Pons (tissue), 1 donor: ENCODE measurements at regions not wholly inside any gene's neighbourhood (a gene's known extent, or its start where the extent isn't known, plus 50 kb on each side); places are given as distances from the start of the nearest gene placed in this dataset.
A peak's percentile ranks its signal among the peaks of the same experiment; 100 is the strongest.
"Not testable (repeated sequence)": the region's sequence is repeated elsewhere in the genome, so short reads cannot be mapped to it uniquely, and the experiment has no call there.

Experiments used
- DNase-seq: peaks from one replicate; pipeline ENCODE4 v3.0.0-alpha.2; 2016; ENCODE audit warnings: low spot score

DNA sequence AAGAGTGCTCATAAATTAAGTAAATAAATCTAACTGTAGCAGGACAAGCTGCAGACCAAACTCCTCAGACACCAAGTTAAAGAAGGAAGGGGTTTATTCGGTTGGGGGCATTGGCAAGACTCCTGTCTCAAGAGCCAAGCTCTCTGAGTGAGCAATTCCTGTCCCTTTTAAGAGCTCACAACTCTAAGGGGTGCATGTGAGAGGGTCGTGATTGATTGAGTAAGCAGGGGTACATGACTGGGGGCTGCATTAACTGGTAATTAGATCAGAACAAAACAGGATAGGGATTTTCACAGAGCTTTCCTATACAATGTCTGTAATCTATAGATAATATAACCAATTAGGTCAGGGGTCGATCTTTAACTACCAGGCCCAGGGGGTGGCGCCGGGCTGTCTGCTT is 318.1 kb upstream of the TECRL start:
- not testable (repeated sequence) for DNase-seq

DNA sequence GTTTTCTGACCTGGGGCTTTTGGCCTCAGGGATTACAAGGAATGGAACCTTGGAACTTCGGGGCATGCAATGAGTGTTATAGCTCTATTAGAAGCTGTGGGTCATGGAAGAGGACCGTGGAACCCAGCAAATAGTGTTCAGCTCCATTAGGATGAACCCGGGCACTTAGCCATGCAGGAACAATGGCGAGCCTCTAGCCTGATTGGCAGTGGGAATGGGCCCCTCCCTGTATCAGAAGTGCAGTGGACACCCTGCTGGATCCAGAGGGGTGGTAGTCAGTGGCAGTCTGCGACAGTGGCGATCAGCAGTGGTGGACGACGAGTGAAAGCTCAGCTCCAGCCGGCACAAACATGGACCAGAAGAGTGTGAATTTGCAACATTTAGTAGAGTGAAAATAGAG is 315.4 kb upstream of the TECRL start:
- DNase-seq, result no peak

DNA sequence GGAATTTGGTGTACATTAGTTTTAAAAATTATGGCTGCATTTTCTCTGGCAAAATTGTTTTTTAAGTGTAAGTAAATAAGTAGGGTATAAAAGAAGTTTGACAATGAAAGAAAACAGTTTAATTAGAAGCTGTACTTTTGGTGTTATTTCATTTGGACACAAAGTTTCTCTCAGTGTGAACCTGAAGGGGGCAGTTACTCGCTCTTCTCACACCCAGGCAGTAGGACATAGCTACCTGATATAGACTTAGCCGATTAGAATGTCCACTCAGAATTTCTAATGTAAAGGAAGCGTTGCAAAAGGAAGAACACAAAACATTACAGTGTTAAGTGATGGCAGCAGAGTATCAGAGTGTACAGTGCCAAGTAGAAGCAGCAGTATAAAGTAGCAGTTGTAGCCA is 311.9 kb upstream of the TECRL start:
- no peak for DNase-seq

DNA sequence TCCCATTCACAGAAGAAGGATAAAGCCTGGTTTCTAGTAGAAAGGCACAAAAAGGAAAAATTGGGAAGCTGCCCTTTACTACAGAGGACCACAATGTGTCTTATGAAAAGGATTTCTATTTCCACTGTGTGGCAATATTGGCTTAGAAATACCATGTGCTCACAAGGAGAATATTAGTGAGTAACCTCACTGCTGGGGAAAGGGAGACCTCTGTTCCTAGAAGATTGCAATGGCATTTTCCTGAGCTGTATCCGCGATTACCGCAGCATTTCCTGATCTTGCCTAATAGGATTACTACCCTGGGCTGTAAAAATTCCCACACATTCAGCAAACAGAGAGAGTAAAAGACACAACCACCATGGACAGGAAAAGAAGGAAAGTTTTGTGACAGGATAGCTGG is 308.8 kb upstream of the TECRL start:
- DNase-seq, result peak; percentile 44

DNA sequence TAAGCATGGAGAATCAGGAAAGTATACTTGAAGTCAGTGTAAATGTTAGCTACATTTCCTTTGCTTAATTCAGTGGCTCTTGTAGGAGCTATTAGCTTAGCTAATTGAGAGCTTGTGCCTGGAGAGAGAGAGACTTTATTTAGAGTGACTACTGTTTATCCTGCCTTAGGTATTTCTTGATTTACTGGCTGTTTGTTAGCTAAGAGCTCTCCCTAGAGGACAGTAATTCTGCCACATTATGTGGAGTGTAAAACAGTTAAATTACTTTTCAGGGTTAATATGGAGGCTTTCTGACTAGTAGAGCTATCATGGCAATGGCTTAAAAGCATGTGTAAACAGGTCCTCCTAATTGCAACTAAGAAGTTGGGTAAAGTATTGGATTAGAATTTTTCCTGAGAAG is 306.5 kb upstream of the TECRL start:
- no peak for DNase-seq

DNA sequence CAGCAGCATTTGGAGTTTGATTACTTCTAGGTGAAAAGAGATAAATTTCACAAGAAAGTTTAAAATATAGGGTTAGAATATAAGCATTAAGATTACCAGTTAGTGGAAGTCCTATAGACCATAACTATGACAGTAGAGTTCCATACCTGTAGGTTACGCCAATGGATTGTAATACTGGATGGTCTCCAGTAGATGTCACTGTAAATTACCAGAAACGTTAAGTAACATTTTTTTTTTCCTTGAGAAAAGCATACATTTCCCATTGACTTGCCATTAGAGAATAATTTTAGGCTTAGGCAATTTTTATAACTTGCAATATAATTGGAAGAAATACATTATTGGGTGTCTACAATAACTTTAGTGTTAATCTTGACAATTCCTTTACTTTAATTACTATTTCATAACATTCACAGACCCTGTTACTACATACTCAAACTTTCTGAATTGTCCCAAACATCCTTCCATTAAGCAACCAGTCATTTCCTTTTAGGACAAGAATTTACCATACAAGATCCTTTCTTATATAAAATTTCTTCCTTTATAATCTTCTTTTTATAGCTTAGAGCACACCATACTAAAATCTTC is 304.1 kb upstream of the TECRL start:
- DNase-seq, result peak; percentile 26

DNA sequence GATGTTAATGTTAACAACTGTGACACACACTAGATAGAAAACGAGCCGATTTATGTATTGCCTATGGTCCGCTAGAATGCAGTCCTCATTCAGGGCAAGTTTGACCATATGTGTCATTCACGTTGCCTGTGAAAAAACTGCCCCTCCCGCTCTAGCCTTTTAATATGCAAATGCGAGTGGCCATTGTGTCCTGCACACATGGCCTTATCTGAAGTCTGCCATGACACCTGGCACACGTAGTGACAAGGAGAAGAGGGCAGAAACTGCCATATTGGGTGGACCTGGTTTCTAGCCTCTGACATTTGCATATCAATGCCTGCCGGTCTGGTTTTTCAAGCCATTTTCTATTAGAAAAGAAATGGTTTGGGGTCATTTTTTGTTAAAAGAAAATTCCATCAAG is 303.3 kb upstream of the TECRL start:
- DNase-seq, result no peak

DNA sequence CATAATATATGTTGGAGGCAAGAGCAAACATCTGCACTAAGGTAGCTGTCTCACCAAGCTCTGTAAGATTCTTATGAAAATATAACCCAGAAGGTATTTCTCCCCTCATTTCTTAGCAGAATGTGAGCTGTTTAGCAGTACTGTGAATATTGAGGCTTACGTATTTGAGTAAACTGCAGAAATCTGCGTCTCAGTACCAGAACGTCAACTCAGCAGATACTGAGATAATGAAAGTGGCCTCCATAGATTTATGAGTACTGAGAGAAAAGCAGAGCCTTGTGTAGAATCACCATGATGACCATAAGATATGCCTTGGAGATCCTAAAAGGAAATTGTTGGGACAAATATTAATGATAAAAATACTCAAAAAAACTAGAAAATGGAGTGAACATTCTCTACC is 296.7 kb upstream of the TECRL start:
- no peak for DNase-seq

DNA sequence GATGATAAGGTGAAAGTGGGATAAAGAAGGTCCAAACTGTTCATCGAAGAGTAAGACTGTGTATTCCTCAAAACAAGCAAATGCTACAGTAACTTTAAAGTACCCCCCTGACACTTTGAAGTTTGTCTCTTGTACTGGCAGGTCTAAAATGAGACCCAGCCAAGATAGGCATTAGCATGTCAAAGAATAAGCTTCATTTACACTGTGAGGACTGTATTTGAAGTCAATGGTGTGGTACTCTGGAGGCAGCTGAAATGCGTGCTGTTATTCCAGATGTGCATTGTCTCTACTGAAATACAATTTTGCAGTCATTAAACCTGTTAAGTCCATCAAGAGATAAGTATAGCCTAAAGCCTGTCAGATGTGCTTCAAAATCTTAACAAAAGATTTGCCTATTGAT is 288.9 kb upstream of the TECRL start:
- no peak for DNase-seq

DNA sequence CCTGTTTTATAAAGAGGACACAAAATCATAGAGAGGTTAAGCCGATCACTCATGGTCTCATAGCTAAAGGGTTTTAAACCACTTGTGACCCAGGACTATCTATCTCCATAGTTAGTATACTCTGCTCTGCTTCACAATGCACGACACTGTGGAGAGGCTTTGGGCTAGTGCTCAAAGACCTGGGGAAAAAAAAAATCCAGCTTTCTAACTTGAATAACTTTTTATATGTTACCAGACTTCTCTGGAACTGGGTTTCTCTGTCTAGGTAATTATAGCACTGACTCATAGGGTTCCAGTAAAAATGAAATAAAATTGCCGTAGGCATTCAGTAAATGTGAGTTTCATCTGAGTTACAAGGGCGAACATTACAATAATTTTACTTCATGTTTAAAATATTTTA is 273.7 kb upstream of the TECRL start:
- DNase-seq, result no peak

DNA sequence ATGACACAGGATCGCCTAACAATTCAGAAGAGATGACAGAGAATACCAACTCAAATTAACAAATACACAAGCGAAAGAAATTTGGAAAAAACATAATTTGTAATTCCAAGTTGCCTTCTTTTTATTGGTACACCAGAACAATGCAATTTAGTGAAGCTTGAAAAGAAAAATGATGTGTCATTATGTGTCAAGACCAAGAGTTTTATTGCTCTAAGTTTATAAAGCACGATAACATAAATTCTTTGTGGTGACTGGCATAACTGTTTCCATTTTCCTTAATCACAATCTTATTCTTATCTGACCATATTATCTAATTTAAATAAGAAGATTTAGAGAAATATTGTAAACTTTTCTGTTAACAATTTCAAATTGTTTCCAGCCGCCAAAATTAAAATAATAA is 273.2 kb upstream of the TECRL start:
- no peak for DNase-seq

DNA sequence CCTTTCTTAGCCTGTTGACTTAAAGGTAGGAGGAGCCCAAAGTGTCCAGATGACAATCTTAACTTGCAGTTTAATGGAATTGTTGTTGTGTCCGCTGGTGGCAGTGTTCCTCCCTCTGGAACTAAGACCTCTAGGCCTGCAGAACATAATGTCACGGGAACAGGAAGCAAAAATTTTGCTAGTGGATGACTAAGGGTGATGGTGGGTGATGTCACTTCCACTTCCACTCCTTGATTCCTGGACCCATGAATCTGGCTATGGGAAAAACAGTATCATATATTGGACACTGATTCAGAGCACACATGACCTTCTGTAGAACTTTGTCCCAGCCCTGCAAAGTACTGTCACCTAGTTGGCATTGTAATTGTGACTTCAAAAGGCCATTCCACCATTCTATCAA is 263.9 kb upstream of the TECRL start:
- DNase-seq, result not testable (repeated sequence)

DNA sequence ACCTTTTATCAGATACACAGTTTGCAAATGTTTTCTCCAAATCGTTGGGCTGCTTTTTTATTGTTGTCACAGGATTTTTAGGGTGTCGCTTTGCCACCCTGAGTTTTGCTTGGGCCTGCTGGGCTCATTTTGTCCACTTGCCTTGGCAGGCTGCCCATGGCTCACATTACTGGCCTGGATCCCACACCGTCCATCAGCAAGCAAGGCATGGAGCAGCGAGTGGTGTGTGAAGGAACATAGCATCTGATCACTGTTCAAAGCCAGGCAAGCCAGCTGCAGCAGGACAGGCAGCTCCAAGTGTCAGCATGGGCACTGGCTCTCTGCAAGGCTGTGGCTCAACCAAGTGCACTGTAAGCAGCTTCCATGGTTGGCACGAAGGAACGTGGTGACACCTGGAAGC is 261.4 kb upstream of the TECRL start:
- no peak for DNase-seq

DNA sequence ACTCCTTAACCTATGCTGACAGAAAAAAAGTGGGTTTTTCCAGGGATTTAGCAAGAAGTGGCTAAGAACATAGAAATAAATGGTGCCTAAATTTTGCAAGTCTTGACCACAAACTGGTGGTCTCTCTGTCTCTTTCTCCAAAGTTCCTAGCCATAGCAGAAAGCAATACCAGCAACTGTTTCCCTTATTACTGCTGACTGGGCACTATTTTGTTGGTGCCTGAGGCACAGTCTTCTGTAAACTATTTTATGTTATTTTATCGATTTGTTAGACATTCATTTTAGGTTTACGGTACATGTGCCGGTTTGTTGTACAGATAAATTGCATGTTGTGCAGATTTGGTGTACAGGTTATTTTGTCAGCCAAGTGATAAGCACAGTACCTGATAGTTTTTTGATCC is 234.6 kb upstream of the TECRL start:
- DNase-seq, result no peak

DNA sequence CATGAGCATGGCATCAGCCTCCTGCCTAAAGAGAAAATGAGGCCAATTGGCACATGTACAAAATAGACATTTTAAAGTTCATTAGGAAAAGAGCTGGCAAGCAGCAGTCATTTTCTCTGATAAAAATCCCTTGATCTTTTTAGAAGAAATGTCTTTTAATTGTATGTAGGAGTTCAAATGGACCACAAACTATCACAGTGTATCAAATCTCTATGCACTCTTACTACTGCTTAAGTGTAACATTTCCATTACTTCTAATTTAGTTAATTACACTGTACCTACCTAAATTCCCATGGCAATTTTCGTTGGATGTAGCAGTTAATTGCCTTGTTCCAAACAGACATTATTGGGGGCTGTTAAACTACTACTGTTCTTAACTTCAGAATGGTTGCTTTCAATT is 233.7 kb upstream of the TECRL start:
- DNase-seq, result no peak

DNA sequence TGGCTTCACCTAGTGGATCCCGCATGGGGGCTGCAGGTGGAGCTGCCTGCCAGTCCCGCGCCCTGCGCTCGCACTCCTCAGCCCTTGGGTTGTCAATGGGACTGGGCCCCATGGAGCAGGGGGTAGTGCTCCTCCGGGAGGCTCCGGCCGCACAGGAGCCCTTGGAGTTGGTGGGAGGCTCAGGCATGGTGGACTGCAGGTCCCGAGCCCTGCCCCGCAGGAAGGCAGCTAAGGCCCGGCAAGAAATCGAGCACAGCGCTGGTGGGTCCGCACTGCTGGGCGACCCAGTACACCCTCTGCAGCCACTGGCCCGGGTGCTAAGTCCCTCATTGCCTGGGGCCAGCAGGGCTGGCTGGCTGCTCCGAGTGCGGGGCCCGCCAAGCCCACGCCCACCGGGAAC is 231.2 kb upstream of the TECRL start:
- not testable (repeated sequence) for DNase-seq

DNA sequence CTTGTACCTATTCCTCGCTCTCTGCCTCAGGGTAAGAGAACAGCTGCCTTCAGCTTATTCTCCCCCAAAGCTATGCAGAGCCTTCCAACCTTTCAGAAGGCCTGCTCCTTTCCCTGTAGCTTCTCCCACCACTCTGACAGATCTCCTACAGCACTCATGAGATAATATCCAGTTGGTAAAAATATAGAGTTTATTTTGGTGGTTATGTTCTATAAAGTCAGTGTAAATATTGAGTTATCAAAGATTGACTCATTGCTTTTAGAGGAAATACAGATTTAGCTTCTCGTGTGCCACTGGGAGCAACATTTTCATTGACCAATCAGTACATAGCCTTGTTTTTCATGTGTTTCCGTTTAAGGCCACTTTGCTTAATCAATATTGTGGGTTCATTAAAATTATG is 216.2 kb upstream of the TECRL start:
- no peak for DNase-seq

DNA sequence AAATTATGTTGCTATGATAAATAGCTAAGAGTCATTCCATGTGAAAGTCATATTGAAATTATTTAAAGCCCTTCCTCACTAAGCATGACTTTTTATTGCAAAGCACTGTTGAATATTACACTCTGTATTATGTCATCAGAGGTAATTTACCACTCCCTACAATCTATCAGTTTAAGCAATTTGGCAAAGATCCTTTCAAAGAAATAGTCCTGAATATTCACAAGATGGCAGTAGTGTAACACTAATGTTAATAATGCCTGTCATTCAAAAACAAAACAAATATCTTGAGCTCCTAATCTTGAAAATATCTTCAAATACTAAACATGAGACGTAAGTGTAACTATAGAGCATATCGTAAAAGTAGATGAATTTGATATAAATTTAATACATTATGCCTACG is 208.6 kb upstream of the TECRL start:
- peak; percentile 51 for DNase-seq

DNA sequence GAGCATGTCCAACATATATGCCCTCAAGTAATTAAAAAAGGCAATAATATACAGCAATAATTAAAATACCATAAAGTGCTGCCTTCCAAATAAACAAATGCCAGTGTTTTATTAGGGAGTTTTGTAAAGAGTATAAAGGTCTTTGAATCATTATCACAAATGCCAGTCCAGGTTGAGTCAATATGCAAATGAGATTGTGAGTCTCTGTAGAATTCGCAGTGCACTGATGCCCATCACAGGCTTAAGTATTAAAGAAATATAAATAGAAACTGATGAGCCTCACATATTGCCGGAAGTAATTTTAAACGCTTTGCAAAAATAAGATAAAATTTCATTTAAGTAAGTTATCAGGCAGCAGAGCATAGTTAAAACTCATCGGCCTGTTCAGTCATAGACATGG is 205.0 kb upstream of the TECRL start:
- no peak for DNase-seq

DNA sequence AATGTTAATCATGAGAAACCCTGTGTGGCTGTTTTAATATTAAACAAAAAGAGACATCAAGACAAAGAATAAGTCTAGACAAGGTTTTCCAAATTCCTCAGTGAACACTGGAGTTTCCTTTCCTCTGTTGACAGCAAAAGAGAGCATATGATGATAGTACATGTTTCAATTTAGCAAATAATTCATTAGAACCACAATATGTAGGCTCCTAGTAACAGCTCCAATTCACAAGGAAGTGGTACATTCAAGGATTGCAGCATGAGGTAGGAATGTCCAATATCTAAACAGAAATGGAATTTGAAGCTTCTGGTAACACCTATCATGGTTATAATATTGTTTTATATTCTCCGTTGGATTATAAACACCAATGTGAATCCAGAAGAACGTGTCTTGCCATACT is 203.8 kb upstream of the TECRL start:
- no peak for DNase-seq

DNA sequence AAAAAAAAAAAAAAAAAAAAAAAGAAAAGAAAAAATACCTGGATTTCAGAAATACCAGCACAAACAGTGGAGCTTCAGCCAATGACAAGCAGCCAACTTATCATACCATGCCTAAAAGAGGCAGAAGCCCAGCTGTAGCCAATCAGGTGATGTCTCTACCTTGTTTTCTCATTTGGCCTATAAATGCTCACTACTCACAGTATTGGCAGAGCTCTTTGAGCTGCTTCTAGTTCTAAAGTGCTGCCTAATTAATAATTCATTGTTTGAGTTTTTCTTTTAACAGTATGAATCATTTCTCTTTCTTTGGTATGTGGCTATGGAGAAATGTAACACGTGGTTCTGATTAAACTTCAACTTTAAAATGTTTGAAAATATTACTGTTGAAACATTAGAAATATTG is 188.8 kb upstream of the TECRL start:
- no peak for DNase-seq

DNA sequence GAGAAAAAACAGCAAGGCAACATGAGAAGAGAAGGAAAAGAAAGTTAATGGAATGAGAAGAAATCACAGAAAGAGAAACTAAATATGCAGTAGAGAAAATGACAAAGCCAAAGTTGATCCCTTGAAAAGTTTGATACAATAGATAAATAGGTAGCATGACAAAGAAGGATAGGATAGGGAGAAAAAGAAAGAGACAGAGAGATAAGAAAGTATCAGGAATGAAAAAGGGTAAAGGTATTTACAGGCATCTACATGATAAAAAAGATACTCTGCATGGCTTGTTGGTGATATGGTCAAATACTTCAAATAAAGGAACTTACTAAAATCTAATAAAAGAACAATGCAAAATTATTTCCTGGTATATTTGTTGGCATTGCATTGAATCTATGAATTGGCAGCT is 185.5 kb upstream of the TECRL start:
- no peak for DNase-seq

DNA sequence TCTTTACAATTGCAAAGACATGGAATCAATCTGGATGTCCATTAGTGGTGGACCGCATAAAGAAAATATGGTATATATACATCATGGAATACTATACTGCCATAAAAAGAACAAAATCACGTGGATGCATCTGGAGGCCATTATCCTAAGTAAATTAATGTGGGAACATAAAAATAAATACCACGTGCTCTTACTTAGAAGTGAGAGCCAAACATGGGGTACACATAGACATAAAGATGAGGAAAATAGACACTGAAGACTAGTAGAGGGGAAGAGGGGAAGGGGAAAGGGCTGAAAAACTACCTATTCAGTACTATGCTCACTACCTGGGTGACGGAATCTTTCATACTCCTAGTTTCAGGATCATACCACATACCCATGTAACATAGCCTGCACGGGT is 179.3 kb upstream of the TECRL start:
- no peak for DNase-seq

DNA sequence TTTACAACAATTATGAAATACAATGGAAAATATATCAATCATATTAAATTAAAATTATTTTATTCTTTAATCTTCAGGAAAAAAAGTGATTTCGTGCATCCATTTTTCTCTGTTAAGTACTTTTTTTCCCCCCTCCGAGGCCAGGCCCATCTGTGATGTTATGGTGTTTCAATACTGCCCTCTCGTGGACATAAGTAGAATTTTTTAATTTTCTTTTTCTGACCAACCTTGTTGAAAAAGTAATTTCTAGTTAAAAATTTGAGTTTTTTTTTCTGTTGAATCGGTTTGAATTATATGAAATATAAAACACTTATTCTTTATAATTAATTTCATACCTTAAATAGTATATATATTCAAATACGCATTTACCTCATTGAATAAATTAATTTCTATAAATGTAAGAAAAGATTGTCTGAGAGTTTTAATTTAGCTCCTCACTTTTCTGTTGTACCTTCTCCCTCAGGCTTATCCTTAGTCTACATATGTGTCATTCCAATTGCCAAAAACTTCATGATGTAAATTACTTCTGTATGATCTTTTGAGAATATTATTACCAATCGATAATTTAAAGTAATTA is 175.8 kb upstream of the TECRL start:
- DNase-seq, result peak; percentile 33

DNA sequence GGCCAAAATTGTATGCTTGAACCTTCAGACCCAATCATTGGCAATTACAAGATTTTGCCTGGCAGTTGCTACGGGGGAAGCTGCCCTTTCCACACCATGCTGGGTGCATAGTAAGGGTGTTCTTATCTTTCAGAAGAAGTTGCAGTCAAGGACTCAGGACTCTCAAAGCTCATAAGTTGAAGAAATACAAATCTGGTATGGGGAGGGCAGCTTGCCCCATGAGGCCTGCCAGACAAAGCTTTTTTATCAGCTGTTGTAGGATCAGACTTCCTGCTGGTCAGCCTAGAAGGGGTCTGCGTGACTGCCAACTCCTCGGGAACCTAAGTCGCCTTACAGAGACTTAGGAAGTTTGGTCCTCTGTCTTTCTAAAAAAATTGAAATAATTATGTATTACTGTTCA is 174.9 kb upstream of the TECRL start:
- DNase-seq, result no peak
